ENCODE measurements at regions not wholly inside any gene's neighbourhood (a gene's known extent, or its start where the extent isn't known, plus 50 kb on each side); places are given as distances from the start of the nearest gene placed in this dataset.
A peak's percentile ranks its signal among the peaks of the same experiment; 100 is the strongest.

GRCh38 chr7:131890176-131890575 is 333.7 kb upstream of the PODXL start:
- H3K9me1 ChIP-seq (ENCODE audit: control insufficient read depth, insufficient read depth, low read length) = no peaks in the 10 kb centered on the region
- no peaks in the 10 kb centered on the region for H3K79me2 ChIP-seq (ENCODE audit: control insufficient read depth, insufficient read depth, low read length)
- POLR2A ChIA-PET = interaction anchor here (0.6 to 1.2 kb wide), 3 partner anchors 10 to 1715 kb away, joined by 3 to 4 read pairs (median 4); no protein-coding TSS in a partner anchor
- DNase-seq (ENCODE audit: extremely low read depth in 1 of 4, low spot score in 3 of 4) (no peak), ATAC-seq (no peak), FAIRE-seq (no peak)
- H3K4me3 ChIP-seq = no peak overlapping the region
- CTCF ChIA-PET (ENCODE audit: low intra/inter-chr PET ratio) = no interaction called here
- no peaks in the 10 kb centered on the region for H3K4me1 ChIP-seq (replicated peaks in 1 of 2; ENCODE audit: control insufficient read depth in 2 of 2, insufficient read depth in 2 of 2, low read length in 2 of 2)
- no peak overlapping the region for H3K27ac ChIP-seq (ENCODE audit: extremely low read depth, low read depth, low read length)
- in situ Hi-C loops (cut with MboI) = no loop called here
- H3K9me3 ChIP-seq (replicated peaks; ENCODE audit: control insufficient read depth, insufficient read depth, low read depth, low read length) = no peaks in the 10 kb centered on the region
- no peaks in the 10 kb centered on the region; a peak in 1 of 5 replicates for H3K27me3 ChIP-seq (ENCODE audit: control insufficient read depth in 2 of 2, insufficient read depth in 2 of 2, low read length in 2 of 2)
- BruUV-seq (replicated peaks) = no TSS peak
- no peak overlapping the region for H3K4me2 ChIP-seq (ENCODE audit: insufficient read depth, low read length)
- intact Hi-C loops (cut with micrococcal nuclease) = no loop called here
- H4K20me1 ChIP-seq (replicated peaks; ENCODE audit: control insufficient read depth, insufficient read depth, low read length) = no peaks in the 10 kb centered on the region
- under 1% methylated on average over 6 of the region's 6 CpGs for WGBS (ENCODE audit: insufficient coverage, low coverage, missing lambda C conversion rate)
- TF ChIP-seq NFIC (IDR thresholded peaks at IDR 0.05) (0 out of 2 replicates have a peak, but pooled peaks have one; percentile 14), TCF7 (IDR thresholded peaks at IDR 0.05; ENCODE audit: borderline replicate concordance) (no peak), DLX4 (CRISPR knock-in tag; IDR thresholded peaks at IDR 0.05) (no peak)
- H2AFZ ChIP-seq (ENCODE audit: low read depth, low read length) = no peak overlapping the region
- no peaks in the 10 kb centered on the region for H3K36me3 ChIP-seq (ENCODE audit: control insufficient read depth, insufficient read depth, low read length)
- no peak overlapping the region for H3K9ac ChIP-seq (ENCODE audit: insufficient read depth in 1 of 2, low read depth in 2 of 2, low read length in 2 of 2)

- H3K27me3 ChIP-seq (ENCODE audit: control insufficient read depth in 2 of 2, insufficient read depth in 2 of 2, low read length in 2 of 2) = no peaks in the 10 kb centered on the region; a peak in 1 of 5 replicates
- H4K20me1 ChIP-seq (replicated peaks; ENCODE audit: control insufficient read depth, insufficient read depth, low read length) = no peaks in the 10 kb centered on the region
- in situ Hi-C loops (cut with MboI) (no loop called here), intact Hi-C loops (cut with micrococcal nuclease) (no loop called here)
- no peak for FAIRE-seq
- WGBS (ENCODE audit: insufficient coverage, low coverage, missing lambda C conversion rate) = 0% methylated on average over 4 of the region's 4 CpGs
- H3K9ac ChIP-seq (ENCODE audit: insufficient read depth in 1 of 2, low read depth in 2 of 2, low read length in 2 of 2) = no peak overlapping the region
- CTCF ChIA-PET (ENCODE audit: low intra/inter-chr PET ratio) = no interaction called here
- H3K9me1 ChIP-seq (ENCODE audit: control insufficient read depth, insufficient read depth, low read length) = no peaks in the 10 kb centered on the region
- ATAC-seq = no peak
- BruUV-seq (replicated peaks) = no TSS peak
- no peaks in the 10 kb centered on the region for H3K9me3 ChIP-seq (replicated peaks; ENCODE audit: control insufficient read depth, insufficient read depth, low read depth, low read length)
- H3K4me3 ChIP-seq = no peak overlapping the region
- H3K4me1 ChIP-seq (replicated peaks in 1 of 2; ENCODE audit: control insufficient read depth in 2 of 2, insufficient read depth in 2 of 2, low read length in 2 of 2) = no peaks in the 10 kb centered on the region
- TF ChIP-seq SIN3B (IDR thresholded peaks at IDR 0.05; ENCODE audit: low read depth) (no peak), ARID4B (CRISPR knock-in tag; IDR thresholded peaks at IDR 0.05) (no peak), DIDO1 (tag; IDR thresholded peaks at IDR 0.05; ENCODE audit: low read depth) (no peak), EGR1 (conservative IDR thresholded peaks at IDR 0.05) (no peak), MLLT1 (IDR thresholded peaks at IDR 0.05) (no peak), SMAD3 (CRISPR knock-in tag; conservative IDR thresholded peaks at IDR 0.05) (no peak)
- no peak overlapping the region for H3K4me2 ChIP-seq (ENCODE audit: insufficient read depth, low read length)
- no peak for DNase-seq (ENCODE audit: extremely low read depth in 1 of 4, low spot score in 3 of 4)
- POLR2A ChIA-PET = interaction anchor here (0.6 to 1.2 kb wide), 2 partner anchors 11 to 57 kb away, joined by 3 to 4 read pairs; no protein-coding TSS in a partner anchor
- no peaks in the 10 kb centered on the region for H3K79me2 ChIP-seq (ENCODE audit: control insufficient read depth, insufficient read depth, low read length)
- H3K27ac ChIP-seq (ENCODE audit: extremely low read depth, low read depth, low read length) = no peak overlapping the region
- no peak overlapping the region for H2AFZ ChIP-seq (ENCODE audit: low read depth, low read length)
- no peaks in the 10 kb centered on the region for H3K36me3 ChIP-seq (ENCODE audit: control insufficient read depth, insufficient read depth, low read length)
Observed at GRCh38 chr7:131889572-131890150, 333.2 kb upstream of the PODXL start.
